ENCODE measurements at regions not wholly inside any gene's neighbourhood (a gene's known extent, or its start where the extent isn't known, plus 50 kb on each side); places are given as distances from the start of the nearest gene placed in this dataset.

GRCh38 chr5:167557359-167557758 lies 734.1 kb upstream of the WWC1 start:
- TF ChIP-seq POLR2A (IDR thresholded peaks at IDR 0.05) (no peak), CTCF (IDR thresholded peaks at IDR 0.05 in 4 of 5, conservative IDR thresholded peaks at IDR 0.05 in 1 of 5) (no peak)

All from gastrocnemius medialis (tissue), 4 donors.